ENCODE measurements at regions not wholly inside any gene's neighbourhood (a gene's known extent, or its start where the extent isn't known, plus 50 kb on each side); places are given as distances from the start of the nearest gene placed in this dataset.
A peak's percentile ranks its signal among the peaks of the same experiment; 100 is the strongest.

GRCh38 chr6:19042420-19042819, 655.3 kb downstream of the RNF144B start:
- no peak for DNase-seq

- no peak for DNase-seq
These were observed 663.6 kb downstream of the RNF144B start for GRCh38 chr6:19050765-19051164.

- no peak for DNase-seq
These were observed 665.1 kb downstream of the RNF144B start for GRCh38 chr6:19052219-19052618.

GRCh38 chr6:19059102-19059501, 672.0 kb downstream of the RNF144B start:
- DNase-seq: no peak

DNA sequence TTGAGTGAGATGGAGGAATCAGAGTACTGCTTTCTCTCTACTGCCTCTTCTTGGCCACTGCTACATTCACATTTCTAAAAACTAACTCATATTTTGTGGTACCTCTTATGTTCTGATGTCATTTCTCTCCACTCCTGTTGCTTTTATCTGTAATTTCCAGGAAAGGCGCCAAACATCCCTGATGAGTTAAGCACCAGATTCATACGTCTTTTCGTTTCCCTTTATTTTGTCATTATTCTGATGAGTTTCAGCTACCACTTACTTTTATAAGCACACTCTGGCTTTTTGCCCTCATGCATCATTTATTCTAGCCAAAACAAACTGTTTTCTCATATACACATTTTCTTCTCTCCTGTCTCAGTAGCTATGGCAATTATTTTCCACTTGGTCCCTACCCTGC, 680.0 kb downstream of the RNF144B start:
- no peak for DNase-seq

DNA sequence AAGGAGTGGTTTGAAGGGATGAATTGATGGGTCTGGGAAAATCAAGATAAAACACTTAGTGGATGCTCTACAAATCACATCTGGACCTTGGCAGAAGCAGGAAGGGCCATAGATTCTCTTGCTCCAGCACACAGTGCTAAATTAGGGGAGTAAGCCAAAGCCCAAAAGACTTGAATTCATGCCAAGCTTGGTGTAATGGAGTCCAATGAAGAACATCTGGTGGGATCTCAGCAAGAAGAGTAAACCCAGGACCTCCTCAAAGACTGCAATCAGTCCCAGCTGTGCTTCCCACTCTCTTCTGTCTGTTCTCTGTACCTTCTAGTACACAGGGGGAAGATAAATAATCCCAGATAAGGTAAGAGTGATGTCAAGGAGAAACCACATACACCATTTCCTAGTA, 683.4 kb downstream of the RNF144B start:
- DNase-seq: no peak

DNA sequence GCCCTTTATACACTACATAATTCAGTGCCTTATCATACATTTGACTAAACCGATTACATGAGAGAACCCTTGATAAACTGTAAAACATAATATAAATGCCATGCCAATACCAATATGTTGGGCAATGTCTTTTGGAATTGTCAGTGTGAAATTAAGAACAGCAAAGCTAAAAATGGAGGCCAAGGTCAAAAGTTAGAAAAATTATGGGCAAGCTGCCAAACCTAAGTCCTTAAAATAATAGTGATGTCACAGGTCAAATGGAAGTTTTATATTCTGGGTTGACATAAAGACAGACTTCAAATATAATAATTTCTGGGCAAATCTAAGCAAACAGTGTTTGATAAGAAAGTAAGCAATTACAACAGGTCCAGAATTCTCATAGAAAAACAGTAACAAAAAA, 696.7 kb downstream of the RNF144B start:
- no peak for DNase-seq

DNA sequence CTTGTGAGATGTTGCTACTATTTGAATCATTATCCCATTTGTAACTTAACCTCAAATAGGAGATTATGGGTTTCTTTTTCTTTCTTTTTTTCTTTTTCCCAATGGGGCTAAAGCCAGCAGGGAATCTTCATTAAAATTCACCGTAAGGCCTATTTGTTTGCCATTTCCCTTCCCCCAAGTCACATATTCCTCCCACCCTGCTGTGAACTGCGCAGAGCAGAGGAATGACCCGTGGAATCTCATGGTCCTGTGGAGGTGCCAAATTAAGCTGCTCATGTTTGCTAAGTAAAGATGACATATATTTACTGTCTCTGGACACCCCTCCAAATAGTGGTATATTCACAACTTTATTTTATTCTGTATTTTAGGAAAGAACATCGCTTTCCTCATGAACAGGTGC, 699.3 kb downstream of the RNF144B start:
- no peak for DNase-seq

DNA sequence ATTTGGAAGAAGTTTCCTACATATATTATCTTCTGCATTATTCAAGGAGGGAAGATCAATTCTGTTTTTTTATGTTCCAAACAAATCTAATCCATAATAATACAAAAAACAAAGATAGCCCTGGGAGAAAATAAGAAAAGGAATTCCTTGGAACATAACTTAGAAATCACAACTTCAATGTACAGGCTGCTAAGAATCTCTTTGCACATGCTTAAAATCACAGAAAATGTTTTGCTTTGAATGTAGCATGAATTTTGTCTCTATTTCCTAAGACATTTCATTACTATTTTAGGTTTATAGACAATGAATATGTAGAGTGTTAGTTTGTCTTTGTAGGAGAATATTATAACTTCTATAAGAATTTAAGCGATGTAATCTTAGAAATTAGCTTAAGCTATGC, 700.1 kb downstream of the RNF144B start:
- DNase-seq: no peak

DNA sequence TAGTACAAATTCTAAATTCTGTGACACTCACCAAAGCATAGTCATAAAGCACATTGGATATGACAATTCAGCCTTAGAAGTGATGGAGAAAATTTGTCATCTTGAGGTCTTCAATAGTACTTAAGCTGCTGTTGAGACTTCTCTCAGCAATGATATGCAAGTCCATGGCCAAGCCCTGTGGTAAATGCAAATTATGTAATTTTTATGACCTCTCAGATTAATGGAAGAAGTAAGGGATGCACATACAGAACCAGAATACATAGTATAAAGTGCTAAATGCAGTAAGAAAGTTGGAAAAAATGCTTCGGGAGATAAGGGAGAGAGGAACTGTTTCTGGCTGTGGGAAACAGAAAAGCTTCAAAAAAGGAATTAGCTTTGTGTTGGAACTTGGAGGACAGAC, 700.7 kb downstream of the RNF144B start:
- DNase-seq: no peak

GRCh38 chr6:19100752-19101151, 713.6 kb downstream of the RNF144B start:
- DNase-seq: no peak

- DNase-seq: no peak
These were observed 715.8 kb downstream of the RNF144B start for GRCh38 chr6:19102936-19103335.

DNA sequence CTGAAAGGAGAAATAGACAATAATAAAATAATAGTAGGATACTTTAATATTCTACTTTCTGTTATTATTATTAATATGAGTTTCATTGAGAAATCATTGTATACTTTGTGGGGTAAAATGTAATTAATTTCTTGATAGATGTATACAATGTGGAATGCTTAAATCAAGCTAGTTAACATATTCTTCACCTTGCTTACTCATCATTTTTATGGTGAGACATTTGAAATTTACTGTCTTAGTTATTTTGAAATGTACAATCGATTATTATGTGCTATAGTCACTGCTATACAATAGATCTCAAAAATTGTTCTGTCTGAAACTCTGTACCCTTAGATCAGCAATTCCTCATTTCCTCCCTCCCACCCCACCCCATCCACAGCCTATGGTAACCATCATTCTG, 720.3 kb downstream of the RNF144B start:
- no peak for DNase-seq

GRCh38 chr6:19121521-19121920, 715.6 kb upstream of the ID4 start:
- no peak for DNase-seq

DNA sequence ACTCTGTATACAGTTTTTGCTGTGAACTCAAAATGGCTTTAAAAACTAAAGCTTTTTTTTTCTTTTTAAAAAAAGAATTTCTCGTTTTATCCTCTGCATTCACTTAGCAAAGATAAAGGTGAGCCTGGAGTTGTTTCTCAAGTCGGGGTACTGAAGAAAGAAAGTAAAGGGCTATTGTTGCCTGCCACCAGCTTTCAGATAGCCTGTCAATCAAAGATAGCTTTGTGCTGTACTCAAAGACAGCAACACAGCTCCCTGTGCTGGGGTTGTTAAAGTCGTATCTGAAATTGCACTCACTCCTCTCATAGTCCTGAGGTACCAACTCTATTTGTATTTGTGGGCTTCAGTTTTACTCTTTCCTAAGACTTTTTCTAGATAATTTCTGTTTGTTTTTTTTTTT, 710.1 kb upstream of the ID4 start:
- DNase-seq: no peak

GRCh38 chr6:19128701-19129100, 708.5 kb upstream of the ID4 start:
- no peak for DNase-seq

- peak; percentile 34 for DNase-seq
These were observed 701.5 kb upstream of the ID4 start for GRCh38 chr6:19135706-19136105.

DNA sequence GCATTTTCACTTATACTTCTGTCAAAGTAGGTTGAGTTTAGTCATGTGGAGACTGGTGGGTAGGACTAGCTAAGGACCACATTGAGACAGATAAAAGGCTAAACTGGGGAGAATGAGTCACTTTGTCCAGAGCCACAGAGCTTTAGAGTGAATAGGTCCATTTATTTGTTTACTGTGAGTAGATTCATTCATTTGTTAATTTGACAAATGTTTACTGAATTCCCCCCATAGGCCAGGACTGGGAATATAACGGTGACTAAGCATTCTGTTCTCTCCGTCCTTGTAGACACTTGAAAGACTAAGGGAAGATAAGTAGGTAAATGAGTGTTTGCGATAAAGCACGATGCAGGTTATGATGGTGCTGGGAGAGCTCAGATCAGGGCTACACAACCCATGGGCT, 699.7 kb upstream of the ID4 start:
- DNase-seq: peak; percentile 42

- no peak for DNase-seq
These were observed 694.9 kb upstream of the ID4 start for GRCh38 chr6:19142275-19142674.

- no peak for DNase-seq
These were observed 686.9 kb upstream of the ID4 start for GRCh38 chr6:19150307-19150706.

DNA sequence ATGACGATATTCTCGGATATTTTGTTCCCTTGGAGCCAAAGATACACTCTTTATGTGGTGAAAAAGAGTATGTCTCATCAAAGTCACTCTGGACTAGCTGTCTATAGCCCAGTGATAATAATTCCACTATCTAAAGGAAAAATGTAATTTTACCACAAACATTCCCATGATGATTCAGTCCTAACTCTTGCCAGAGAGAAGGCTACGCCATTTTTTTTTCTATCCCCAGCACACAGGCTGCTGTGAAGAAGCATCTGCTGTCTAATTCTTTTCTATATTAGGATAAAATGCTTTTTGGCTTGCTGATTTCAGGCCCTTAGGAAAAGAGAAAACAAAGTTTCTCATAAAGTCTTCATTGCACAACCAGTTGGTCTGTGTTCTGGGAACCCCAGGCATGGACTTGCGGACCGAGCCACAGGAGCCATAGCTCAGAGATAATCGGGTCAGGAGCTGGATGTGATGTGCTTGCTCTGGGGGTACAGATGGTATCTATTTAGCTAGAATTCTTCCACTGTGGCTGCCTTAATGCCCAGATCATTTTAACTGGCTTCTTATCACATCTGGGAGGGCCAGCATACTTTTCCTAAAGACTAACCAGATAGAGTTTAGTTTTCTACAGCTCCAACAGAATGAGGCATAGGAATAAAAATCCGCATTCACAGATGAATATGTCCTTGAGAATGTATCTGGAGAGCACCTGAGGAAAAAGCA, 683.7 kb upstream of the ID4 start:
- no peak for DNase-seq

- no peak for DNase-seq
These were observed 683.2 kb upstream of the ID4 start for GRCh38 chr6:19153981-19154295.

GRCh38 chr6:19156443-19156842, 680.7 kb upstream of the ID4 start:
- DNase-seq: no peak

GRCh38 chr6:19157486-19157885, 679.7 kb upstream of the ID4 start:
- DNase-seq: no peak

DNA sequence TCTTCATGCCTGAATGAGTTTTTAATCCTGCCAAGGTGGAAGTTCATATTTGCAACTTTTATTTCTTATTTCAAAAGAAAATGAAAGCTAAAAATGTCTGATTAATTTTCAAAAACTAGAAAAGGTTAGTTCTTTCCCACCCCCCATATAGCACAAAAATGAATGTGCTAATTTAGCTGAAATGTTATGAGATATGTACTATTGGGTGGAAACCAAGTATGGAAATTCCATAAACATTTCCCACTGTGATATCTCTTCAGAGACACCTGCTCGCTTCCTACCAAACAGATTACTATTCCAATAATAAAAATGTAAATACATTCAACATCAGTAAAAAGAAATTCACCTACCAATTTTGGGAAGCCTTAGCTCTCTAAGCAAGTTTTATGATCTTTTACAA, 678.6 kb upstream of the ID4 start:
- no peak for DNase-seq

GRCh38 chr6:19159089-19159488, 678.1 kb upstream of the ID4 start:
- no peak for DNase-seq

Data from DMS79 treated with DMSO at 0.1 percent for 48 hours (cell line).